GM18858 (cell line): ENCODE measurements at regions not wholly inside any gene's neighbourhood (a gene's known extent, or its start where the extent isn't known, plus 50 kb on each side); places are given as distances from the start of the nearest gene placed in this dataset.

Experiments
- ATAC-seq: cut with Tn5 transposase; IDR thresholded peaks from one replicate; pipeline ENCODE4 v1.9.1; 2021; ENCODE audit not compliant: unreplicated experiment

DNA sequence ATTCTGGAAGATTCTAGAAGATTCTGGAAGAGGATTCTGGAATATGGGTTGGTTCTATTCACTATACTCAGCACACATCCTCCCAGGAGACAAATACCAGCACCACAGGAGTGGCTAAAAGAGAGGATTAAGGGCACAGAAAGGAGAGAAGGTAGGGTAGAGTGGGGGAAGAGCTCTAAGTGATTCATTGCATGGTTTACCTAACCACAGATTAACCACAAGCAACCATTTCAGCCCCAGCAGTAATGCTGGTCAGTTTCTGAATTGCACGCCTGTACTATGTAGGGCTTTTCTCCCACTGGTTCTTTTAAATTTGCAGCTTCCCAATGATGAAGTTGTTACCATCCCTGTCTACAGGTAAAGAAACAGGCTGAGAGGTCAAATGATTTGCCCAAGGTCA is 192.7 kb upstream of the PMEPA1 start:
- ATAC-seq, result peak; percentile 78

- no peak for ATAC-seq
These were observed 191.7 kb upstream of the PMEPA1 start for GRCh38 chr20:57901526-57901925.

DNA sequence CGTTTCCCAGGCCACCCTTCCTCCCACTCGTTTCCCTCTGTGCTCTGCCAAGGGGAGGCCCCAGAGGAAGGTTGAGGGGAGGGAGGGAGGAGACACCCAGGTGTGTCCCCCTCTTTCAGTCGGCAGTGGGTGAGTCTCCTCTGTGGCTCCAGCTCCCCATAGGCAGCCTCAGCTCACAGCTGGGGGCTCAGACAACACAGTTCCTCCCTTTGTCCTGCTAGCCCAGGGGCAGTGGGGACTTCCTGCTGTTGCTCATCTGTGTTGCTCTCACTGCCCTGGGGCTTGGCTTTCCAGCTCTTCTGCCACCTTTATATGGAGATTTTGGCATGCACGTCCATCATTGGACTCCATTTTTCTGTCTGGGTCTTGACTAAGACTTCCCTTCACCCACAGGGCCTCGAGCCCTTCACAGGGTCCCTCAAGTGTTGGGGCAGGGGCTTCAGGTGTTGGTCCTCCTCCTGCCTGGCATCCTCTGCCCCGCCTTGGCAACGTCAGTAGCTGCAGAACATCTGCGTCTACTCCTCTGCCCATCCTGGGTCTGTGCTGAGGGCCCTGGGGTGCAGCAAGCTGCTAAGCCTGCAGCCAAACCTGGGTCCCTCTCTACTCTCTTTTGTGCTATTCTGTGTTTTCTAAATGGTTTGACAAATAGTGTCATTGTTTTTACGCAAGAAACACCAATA is 190.6 kb upstream of the PMEPA1 start:
- ATAC-seq, result no peak

- no peak for ATAC-seq
These were observed 189.7 kb upstream of the PMEPA1 start for GRCh38 chr20:57899554-57899953.

DNA sequence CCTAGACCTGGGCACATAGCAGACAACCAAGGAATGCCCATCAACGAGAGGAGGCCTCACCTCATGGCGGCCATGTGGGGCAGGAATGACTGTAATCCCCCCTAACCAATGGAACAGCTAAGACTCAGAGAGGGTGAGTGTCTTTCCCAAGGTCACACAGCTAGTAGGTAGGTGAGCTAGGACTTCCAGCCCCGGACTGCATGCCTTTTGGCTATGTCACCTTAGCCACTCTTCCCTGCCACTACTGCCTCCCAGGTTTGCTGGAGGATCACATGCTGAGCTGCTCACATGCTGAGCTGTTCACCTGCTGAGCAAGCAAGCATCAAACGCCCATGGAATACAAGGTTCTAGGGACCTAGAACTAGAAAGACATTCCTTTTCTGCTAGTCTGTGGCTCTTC is 188.5 kb upstream of the PMEPA1 start:
- no peak for ATAC-seq

- no peak for ATAC-seq
These were observed 188.1 kb upstream of the PMEPA1 start for GRCh38 chr20:57897891-57898290.

- ATAC-seq, result no peak
These were observed 187.5 kb upstream of the PMEPA1 start for GRCh38 chr20:57897156-57897874.

GRCh38 chr20:57896563-57896962 is 186.7 kb upstream of the PMEPA1 start:
- no peak for ATAC-seq

GRCh38 chr20:57896017-57896416 is 186.2 kb upstream of the PMEPA1 start:
- no peak for ATAC-seq

DNA sequence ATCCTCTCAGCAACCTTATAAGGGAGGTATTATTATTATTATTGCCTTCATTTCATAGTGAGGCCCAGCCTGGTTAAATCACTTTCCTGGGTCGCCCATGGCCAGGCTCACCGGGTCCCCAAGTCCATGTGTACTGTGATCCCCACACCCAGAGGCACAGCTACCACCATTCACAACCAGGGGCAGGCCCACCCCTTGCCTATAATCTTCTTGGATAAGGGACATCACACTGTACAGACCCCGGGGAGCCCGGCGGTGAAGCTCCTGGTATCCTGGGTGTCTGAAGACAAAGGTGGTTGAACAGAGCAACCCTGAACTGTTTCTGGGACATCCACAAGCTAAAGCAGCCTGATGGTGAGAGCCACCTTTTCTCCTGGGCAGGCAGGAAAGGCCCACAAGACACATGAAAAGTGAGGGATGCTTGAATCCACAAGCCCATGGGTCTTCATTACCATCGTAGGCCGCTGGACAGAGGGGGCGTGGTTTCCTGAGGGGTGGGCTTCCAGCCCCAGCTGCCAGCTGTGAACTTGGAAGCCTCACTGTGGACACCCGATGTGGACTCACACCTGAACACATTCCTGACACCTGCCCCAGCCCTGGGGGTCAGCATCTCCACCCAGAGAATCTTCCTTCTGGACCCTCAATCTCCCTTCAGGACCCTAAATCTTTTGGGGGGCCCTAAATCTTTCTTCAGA is 185.5 kb upstream of the PMEPA1 start:
- no peak for ATAC-seq

DNA sequence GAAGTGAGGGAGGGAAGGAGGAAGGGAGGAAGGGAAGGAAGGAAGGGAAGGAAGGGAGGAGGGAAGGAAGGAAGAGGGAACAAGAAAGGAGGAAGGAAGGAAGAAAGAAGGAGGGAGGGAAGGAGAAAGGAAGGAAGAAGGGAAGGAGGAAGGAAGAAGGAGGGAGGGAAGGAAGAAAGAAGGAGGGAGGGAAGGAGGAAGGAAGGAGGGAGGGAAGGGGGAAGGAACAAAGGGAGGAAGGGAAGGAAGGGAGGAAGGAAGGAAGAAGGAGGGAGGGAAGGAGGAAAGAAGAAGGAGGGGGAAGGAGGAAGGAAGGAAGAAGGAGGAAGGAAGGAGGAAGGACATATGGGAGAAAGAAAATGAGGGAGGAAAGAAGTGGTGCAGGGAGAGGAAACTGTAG is 184.7 kb upstream of the PMEPA1 start:
- no peak for ATAC-seq

- no peak for ATAC-seq
These were observed 184.3 kb upstream of the PMEPA1 start for GRCh38 chr20:57894096-57894495.

GRCh38 chr20:57893366-57893999 is 183.7 kb upstream of the PMEPA1 start:
- no peak for ATAC-seq

GRCh38 chr20:57892471-57892870 is 182.7 kb upstream of the PMEPA1 start:
- ATAC-seq, result no peak

- no peak for ATAC-seq
These were observed 181.2 kb upstream of the PMEPA1 start for GRCh38 chr20:57891014-57891413.

- no peak for ATAC-seq
These were observed 180.5 kb upstream of the PMEPA1 start for GRCh38 chr20:57890202-57890800.

- no peak for ATAC-seq
These were observed 178.8 kb upstream of the PMEPA1 start for GRCh38 chr20:57888591-57888990.

- no peak for ATAC-seq
These were observed 175.1 kb upstream of the PMEPA1 start for GRCh38 chr20:57884956-57885355.

- no peak for ATAC-seq
These were observed 173.9 kb upstream of the PMEPA1 start for GRCh38 chr20:57883761-57884160.

GRCh38 chr20:57883224-57883623 is 173.4 kb upstream of the PMEPA1 start:
- no peak for ATAC-seq

- no peak for ATAC-seq
These were observed 172.8 kb upstream of the PMEPA1 start for GRCh38 chr20:57882451-57883161.
